ENCODE measurements at regions not wholly inside any gene's neighbourhood (a gene's known extent, or its start where the extent isn't known, plus 50 kb on each side); places are given as distances from the start of the nearest gene placed in this dataset.
A peak's percentile ranks its signal among the peaks of the same experiment; 100 is the strongest.

GRCh38 chr4:102420563-102421398 lies 75.5 kb upstream of the SLC39A8 start:
- POLR2A ChIA-PET (ENCODE audit: unreplicated experiment): no interaction called here

More at GRCh38 chr4:102420563-102421398, 75.5 kb upstream of the SLC39A8 start:
- in situ Hi-C loops (cut with MboI; ENCODE audit: low sequenced_read_pairs) (no loop called here), intact Hi-C loops (cut with micrococcal nuclease) (loop anchor here (10.0 kb wide), 1 partner anchor 754 kb away; no protein-coding TSS in a partner anchor), dilution Hi-C loops (cut with HindIII; ENCODE audit: low sequenced_read_pairs, unreplicated experiment) (no loop called here)
- Histone ChIP-seq H3K14ac (replicated peaks; ENCODE audit: low read depth, low read length) (no peak overlapping the region), H2BK120ac (ENCODE audit: low read depth, low read length) (no peak overlapping the region), H3K4me2 (ENCODE audit: low read depth, low read length) (no peak overlapping the region), H3K9me3 (ENCODE audit: control insufficient read depth, insufficient read depth, low read length) (no peaks in the 10 kb centered on the region), H2BK5ac (ENCODE audit: low read depth, low read length, poor library complexity, severe bottlenecking) (no peak overlapping the region), H4K20me1 (ENCODE audit: insufficient read depth, low read length) (no peaks in the 10 kb centered on the region), H3K9me1 (ENCODE audit: insufficient read depth, low read length) (no peaks in the 10 kb centered on the region), H4K91ac (ENCODE audit: insufficient read depth, low read depth, low read length) (no peak overlapping the region), H3K18ac (ENCODE audit: low read depth, low read length) (no peak overlapping the region), H2AFZ (replicated peaks; ENCODE audit: low read length, poor library complexity) (no peak overlapping the region), H3K27me3 (ENCODE audit: control insufficient read depth, insufficient read depth, low read length) (peaks cover 2% of the 10 kb centered on the region), H3K4me3 (ENCODE audit: insufficient read depth, low read depth, low read length) (no peak overlapping the region), H4K5ac (ENCODE audit: low read depth, low read length) (no peak overlapping the region), H3K4me1 (ENCODE audit: control insufficient read depth, insufficient read depth, low read length) (no peaks in the 10 kb centered on the region), H2AK9ac (replicated peaks; ENCODE audit: low read depth, low read length, poor library complexity) (no peak overlapping the region), H3K27ac (ENCODE audit: insufficient read depth, low read length) (no peak overlapping the region), H2BK20ac (ENCODE audit: low read depth, low read length) (no peak overlapping the region), H3K9ac (ENCODE audit: low read depth, low read length) (no peak overlapping the region), H2AK5ac (ENCODE audit: low read depth, low read length) (no peak overlapping the region), H2BK15ac (ENCODE audit: low read depth, low read length) (no peak overlapping the region), H3K36me3 (ENCODE audit: control insufficient read depth, insufficient read depth, low read length) (no peaks in the 10 kb centered on the region), H4K8ac (ENCODE audit: low read depth in 2 of 2, low read length in 2 of 2) (no peak overlapping the region), H3K4ac (ENCODE audit: low read depth, low read length) (no peak overlapping the region), H3K79me1 (ENCODE audit: low read depth in 1 of 2, low read length in 2 of 2) (no peaks in the 10 kb centered on the region), H3K56ac (ENCODE audit: extremely low read depth, insufficient read depth, low read length) (no peak overlapping the region), H3K23ac (ENCODE audit: low read depth, low read length) (no peak overlapping the region)
- ATAC-seq (ENCODE audit: low read depth) (no peak), DNase-seq (peak; percentile 26)
- CTCF ChIA-PET: interaction anchor here (0.8 kb wide), 1 partner anchor 9 kb away, joined by 3 read pairs; no protein-coding TSS in a partner anchor
- BruUV-seq (replicated peaks): no TSS peak
- no peak for TF ChIP-seq RCOR1 (IDR thresholded peaks at IDR 0.05; ENCODE audit: insufficient replicate concordance, low read length)
- TF ChIP-seq, protein P1, sequence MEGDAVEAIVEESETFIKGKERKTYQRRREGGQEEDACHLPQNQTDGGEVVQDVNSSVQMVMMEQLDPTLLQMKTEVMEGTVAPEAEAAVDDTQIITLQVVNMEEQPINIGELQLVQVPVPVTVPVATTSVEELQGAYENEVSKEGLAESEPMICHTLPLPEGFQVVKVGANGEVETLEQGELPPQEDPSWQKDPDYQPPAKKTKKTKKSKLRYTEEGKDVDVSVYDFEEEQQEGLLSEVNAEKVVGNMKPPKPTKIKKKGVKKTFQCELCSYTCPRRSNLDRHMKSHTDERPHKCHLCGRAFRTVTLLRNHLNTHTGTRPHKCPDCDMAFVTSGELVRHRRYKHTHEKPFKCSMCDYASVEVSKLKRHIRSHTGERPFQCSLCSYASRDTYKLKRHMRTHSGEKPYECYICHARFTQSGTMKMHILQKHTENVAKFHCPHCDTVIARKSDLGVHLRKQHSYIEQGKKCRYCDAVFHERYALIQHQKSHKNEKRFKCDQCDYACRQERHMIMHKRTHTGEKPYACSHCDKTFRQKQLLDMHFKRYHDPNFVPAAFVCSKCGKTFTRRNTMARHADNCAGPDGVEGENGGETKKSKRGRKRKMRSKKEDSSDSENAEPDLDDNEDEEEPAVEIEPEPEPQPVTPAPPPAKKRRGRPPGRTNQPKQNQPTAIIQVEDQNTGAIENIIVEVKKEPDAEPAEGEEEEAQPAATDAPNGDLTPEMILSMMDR (conservative IDR thresholded peaks at IDR 0.05; ENCODE audit: low read depth, low read length): peak; percentile 34
- 0 out of 2 replicates have a peak, but pooled peaks have one; percentile 12 for TF ChIP-seq SMC3 (IDR thresholded peaks at IDR 0.05; ENCODE audit: low read depth, low read length)
- TF ChIP-seq RAD21 (IDR thresholded peaks at IDR 0.05; ENCODE audit: low read length): peak; percentile 31; the same call in 1 of the 2 replicates
- TF ChIP-seq MAZ (IDR thresholded peaks at IDR 0.05; ENCODE audit: borderline replicate concordance, low read depth, low read length): no peak
- no CpG with 5 or more reads among the region's 1 CpG for WGBS, 2 experiments (ENCODE audit: extremely low coverage in 2 of 2, insufficient read length in 1 of 2)

All from IMR-90 (cell line).